SJSA1 (cell line): ENCODE measurements at regions not wholly inside any gene's neighbourhood (a gene's known extent, or its start where the extent isn't known, plus 50 kb on each side); places are given as distances from the start of the nearest gene placed in this dataset.

Experiments
- DNase-seq, 2 experiments: peaks; one replicate each; pipeline ENCODE4 v3.0.0-alpha.2; 2015 to 2020; ENCODE audit warnings: low spot score in 2 of 2, low read depth in 1 of 2
- H3K27ac ChIP-seq: fragments of 250-450 bp; sonication (Bioruptor Pico); 2 replicates; pipeline ENCODE4 v1.5.1; 2020; ENCODE audit warnings: mild to moderate bottlenecking, moderate library complexity
- H3K27me3 ChIP-seq: fragments of 250-450 bp; sonication (Bioruptor Pico); replicated peaks from 2 replicates; pipeline ENCODE4 v1.5.1; 2020; ENCODE audit warnings: mild to moderate bottlenecking, moderate library complexity
- H3K36me3 ChIP-seq: fragments of 250-450 bp; sonication (Bioruptor Pico); 2 replicates; pipeline ENCODE4 v1.5.1; 2020; ENCODE audit warnings: mild to moderate bottlenecking
- H3K4me1 ChIP-seq: fragments of 250-450 bp; sonication (Bioruptor Pico); replicated peaks from 2 replicates; pipeline ENCODE4 v1.6.1; 2021; ENCODE audit warnings: mild to moderate bottlenecking
- H3K4me3 ChIP-seq: fragments of 250-450 bp; sonication (Bioruptor Pico); 2 replicates; pipeline ENCODE4 v1.5.1; 2020; ENCODE audit warnings: mild to moderate bottlenecking
- H3K9me3 ChIP-seq: fragments of 250-450 bp; sonication (Bioruptor Pico); replicated peaks from 2 replicates; pipeline ENCODE4 v1.5.1; 2020; ENCODE audit warnings: mild to moderate bottlenecking

GRCh38 chr2:120907822-120908221, 172.2 kb downstream of the GLI2 start:
- Histone ChIP-seq H3K36me3 (peaks cover 27% of the 10 kb centered on the region), H3K27ac (peak overlapping the region; percentile 21; the same call in 1 of the 2 replicates)
- no peak for DNase-seq

GRCh38 chr2:120908314-120908975, 172.8 kb downstream of the GLI2 start:
- Histone ChIP-seq H3K36me3 (peaks cover 27% of the 10 kb centered on the region), H3K27ac (peak overlapping the region; percentile 21; the same call in 1 of the 2 replicates), H3K9me3 (no peaks in the 10 kb centered on the region), H3K4me3 (no peak overlapping the region), H3K27me3 (no peaks in the 10 kb centered on the region), H3K4me1 (peaks cover 58% of the 10 kb centered on the region)
- DNase-seq: peak; percentile 75 to 85

More at GRCh38 chr2:120907822-120908221, 172.2 kb downstream of the GLI2 start:
- Histone ChIP-seq H3K4me3 (no peak overlapping the region), H3K4me1 (peaks cover 51% of the 10 kb centered on the region), H3K27me3 (no peaks in the 10 kb centered on the region), H3K9me3 (no peaks in the 10 kb centered on the region)

GRCh38 chr2:120909102-120909501, 173.4 kb downstream of the GLI2 start:
- peaks cover 27% of the 10 kb centered on the region for H3K36me3 ChIP-seq
- H3K9me3 ChIP-seq: no peaks in the 10 kb centered on the region
- no peak overlapping the region for H3K27ac ChIP-seq
- no peak for DNase-seq
- H3K27me3 ChIP-seq: no peaks in the 10 kb centered on the region
- no peak overlapping the region for H3K4me3 ChIP-seq
- H3K4me1 ChIP-seq: peaks cover 64% of the 10 kb centered on the region

- no peaks in the 10 kb centered on the region for H3K9me3 ChIP-seq
- H3K27ac ChIP-seq: no peak overlapping the region
- peaks cover 24% of the 10 kb centered on the region for H3K36me3 ChIP-seq
- H3K27me3 ChIP-seq: no peaks in the 10 kb centered on the region
- no peak overlapping the region for H3K4me3 ChIP-seq
- no peak for DNase-seq
- peaks cover 75% of the 10 kb centered on the region for H3K4me1 ChIP-seq
Measured at GRCh38 chr2:120910164-120910563, 174.5 kb downstream of the GLI2 start.

GRCh38 chr2:120910956-120911951, 175.6 kb downstream of the GLI2 start:
- H3K27ac ChIP-seq: peak overlapping the region; percentile 48
- no peak overlapping the region for H3K4me3 ChIP-seq
- H3K36me3 ChIP-seq: peaks cover 21% of the 10 kb centered on the region
- no peaks in the 10 kb centered on the region for H3K27me3 ChIP-seq
- H3K4me1 ChIP-seq: peaks cover 86% of the 10 kb centered on the region
- DNase-seq: peak; percentile 58 to 73
- H3K9me3 ChIP-seq: no peaks in the 10 kb centered on the region

GRCh38 chr2:120912101-120912985, 176.7 kb downstream of the GLI2 start:
- Histone ChIP-seq H3K4me3 (no peak overlapping the region), H3K9me3 (no peaks in the 10 kb centered on the region)
- DNase-seq: peak in 1 of 2 experiments; percentile 51

GRCh38 chr2:120913972-120914838, 178.5 kb downstream of the GLI2 start:
- H3K27me3 ChIP-seq: no peaks in the 10 kb centered on the region
- no peak overlapping the region for H3K4me3 ChIP-seq
- H3K27ac ChIP-seq: peak overlapping the region; percentile 71
- DNase-seq: no peak
- H3K9me3 ChIP-seq: no peaks in the 10 kb centered on the region
- peaks cover 22% of the 10 kb centered on the region for H3K36me3 ChIP-seq
- H3K4me1 ChIP-seq: peaks cover 67% of the 10 kb centered on the region

More at GRCh38 chr2:120912101-120912985, 176.7 kb downstream of the GLI2 start:
- H3K4me1 ChIP-seq: peaks cover 85% of the 10 kb centered on the region
- H3K27me3 ChIP-seq: no peaks in the 10 kb centered on the region
- H3K27ac ChIP-seq: peak overlapping the region; percentile 48
- peaks cover 21% of the 10 kb centered on the region for H3K36me3 ChIP-seq

GRCh38 chr2:120914839-120915521, 179.3 kb downstream of the GLI2 start:
- no peaks in the 10 kb centered on the region for H3K9me3 ChIP-seq
- H3K36me3 ChIP-seq: peaks cover 30% of the 10 kb centered on the region
- no peaks in the 10 kb centered on the region for H3K27me3 ChIP-seq
- no peak overlapping the region for H3K4me3 ChIP-seq
- peak overlapping the region; percentile 71 for H3K27ac ChIP-seq
- DNase-seq: peak; percentile 92 to 95
- peaks cover 72% of the 10 kb centered on the region for H3K4me1 ChIP-seq

- H3K27me3 ChIP-seq: no peaks in the 10 kb centered on the region
- peaks cover 77% of the 10 kb centered on the region for H3K4me1 ChIP-seq
- peak overlapping the region; percentile 59 for H3K27ac ChIP-seq
- DNase-seq: no peak
- H3K9me3 ChIP-seq: no peaks in the 10 kb centered on the region
- no peak overlapping the region for H3K4me3 ChIP-seq
- H3K36me3 ChIP-seq: peaks cover 35% of the 10 kb centered on the region
Measured at GRCh38 chr2:120915670-120916069, 180.0 kb downstream of the GLI2 start.

GRCh38 chr2:120916446-120916845, 180.8 kb downstream of the GLI2 start:
- Histone ChIP-seq H3K27ac (no peak overlapping the region), H3K4me1 (peaks cover 74% of the 10 kb centered on the region), H3K27me3 (no peaks in the 10 kb centered on the region), H3K9me3 (no peaks in the 10 kb centered on the region), H3K36me3 (peaks cover 31% of the 10 kb centered on the region), H3K4me3 (no peak overlapping the region)
- no peak for DNase-seq

GRCh38 chr2:120917886-120918285, 182.2 kb downstream of the GLI2 start:
- Histone ChIP-seq H3K4me3 (no peak overlapping the region), H3K9me3 (no peaks in the 10 kb centered on the region), H3K27ac (no peak overlapping the region), H3K4me1 (peaks cover 60% of the 10 kb centered on the region), H3K36me3 (peaks cover 43% of the 10 kb centered on the region), H3K27me3 (no peaks in the 10 kb centered on the region)
- no peak for DNase-seq

- Histone ChIP-seq H3K27ac (no peak overlapping the region), H3K4me1 (peaks cover 49% of the 10 kb centered on the region), H3K9me3 (no peaks in the 10 kb centered on the region), H3K36me3 (peaks cover 52% of the 10 kb centered on the region), H3K4me3 (no peak overlapping the region), H3K27me3 (no peaks in the 10 kb centered on the region)
- no peak for DNase-seq
Measured at GRCh38 chr2:120919216-120919615, 183.5 kb downstream of the GLI2 start.
